K562 (cell line): ENCODE measurements at regions not wholly inside any gene's neighbourhood (a gene's known extent, or its start where the extent isn't known, plus 50 kb on each side); places are given as distances from the start of the nearest gene placed in this dataset.

ENCODE experiments used
- ATAC-seq: fragments of 200-7000 bp; cut with Tn5 transposase; 3 replicates; pipeline ENCODE4 v1.9.1; 2020; ENCODE audit warnings: moderate library complexity
- BruUV-seq: library from RNA; stranded (reverse); fragments of 400-500 nt; replicated peaks from 2 replicates; lab custom pipeline; 2021; lab: Mats Ljungman, UMichigan
- CTCF ChIA-PET: fragments of 300-600 bp; formaldehyde crosslinking; extraction: SDS; loops from one replicate; lab custom pipeline; 2021; ENCODE audit warnings: low intra/inter-chr PET ratio; lab: Yijun Ruan, JAX
- POLR2A ChIA-PET: fragments of 300-600, 350-650 bp; sonication (Branson Sonifier 250); formaldehyde crosslinking; extraction: SDS; loops from one replicate; lab custom pipeline; 2021; ENCODE audit warnings: antibody characterized with exemption, inconsistent platforms; lab: Yijun Ruan, JAX
- DNase-seq, 4 experiments: peaks; one replicate each; pipeline versions ENCODE4 v3.0.0 to v3.0.0-alpha.2; 2011 to 2018; ENCODE audit warnings: low spot score in 3 of 4, mixed read lengths in 3 of 4; ENCODE audit errors: extremely low read depth in 1 of 4
- FAIRE-seq: peaks from 2 replicates; lab custom pipeline; 2011; peaks lifted over from hg19 to GRCh38; lab: Jason Lieb, UNC
- H2AFZ ChIP-seq: 2 replicates; pipeline ENCODE4 v1.6.0; 2011; ENCODE audit warnings: low read depth, low read length, control low read depth, inconsistent platforms
- H3K27ac ChIP-seq: fragments of 200-600 bp; 3 replicates; pipeline ENCODE4 v1.8.0; 2011; ENCODE audit warnings: low read depth, mild to moderate bottlenecking, control low read depth, inconsistent platforms, low read length, moderate library complexity, mixed read lengths; ENCODE audit errors: extremely low read depth
- H3K27me3 ChIP-seq, 2 experiments: fragments of 300-600 bp in 1 of 2; 2 replicates in 1 of 2; 3 replicates in 1 of 2; pipeline versions ENCODE4 v1.6.0 to v1.8.0; 2011; ENCODE audit warnings: inconsistent platforms in 2 of 2, low read length in 2 of 2, mild to moderate bottlenecking in 1 of 2, mixed read lengths in 1 of 2, moderate library complexity in 1 of 2; ENCODE audit not compliant: control insufficient read depth in 2 of 2, insufficient read depth in 2 of 2
- H3K36me3 ChIP-seq: fragments of 300-600 bp; 3 replicates; pipeline ENCODE4 v1.8.0; 2011; ENCODE audit warnings: mild to moderate bottlenecking, low read length, inconsistent platforms; ENCODE audit not compliant: control insufficient read depth, insufficient read depth
- H3K4me1 ChIP-seq, 2 experiments: fragments of 200-600 bp in 1 of 2; replicated peaks in 1 of 2; 2 replicates in 1 of 2; 3 replicates in 1 of 2; pipeline versions ENCODE4 v1.5.1 to v1.8.0; 2011; ENCODE audit warnings: inconsistent platforms in 2 of 2, low read length in 2 of 2, mild to moderate bottlenecking in 1 of 2, mixed read lengths in 1 of 2, moderate library complexity in 1 of 2; ENCODE audit not compliant: control insufficient read depth in 2 of 2, insufficient read depth in 2 of 2
- H3K4me2 ChIP-seq: 2 replicates; pipeline ENCODE4 v1.6.1; 2011; ENCODE audit warnings: low read length, control low read depth, inconsistent platforms, mixed read lengths; ENCODE audit not compliant: insufficient read depth
- H3K4me3 ChIP-seq: fragments of 200-600 bp; sonication (generic), shearing (Covaris generic); 2 replicates; pipeline ENCODE4 v1.5.1; 2016; ENCODE audit warnings: control low read depth, inconsistent platforms
- H3K79me2 ChIP-seq: fragments of 200-600 bp; 3 replicates; pipeline ENCODE4 v1.8.0; 2011; ENCODE audit warnings: low read length, inconsistent platforms; ENCODE audit not compliant: control insufficient read depth, insufficient read depth
- H3K9ac ChIP-seq, 2 experiments: 2 replicates each; pipeline versions ENCODE4 v1.6.0 to v1.6.1; 2011; ENCODE audit warnings: low read depth in 2 of 2, low read length in 2 of 2, control low read depth in 1 of 2, inconsistent platforms in 1 of 2, mild to moderate bottlenecking in 1 of 2, mixed read lengths in 1 of 2; ENCODE audit not compliant: insufficient read depth in 1 of 2
- H3K9me1 ChIP-seq: one replicate; pipeline ENCODE4 v1.6.0; 2011; ENCODE audit warnings: inconsistent platforms, mild to moderate bottlenecking, low read length, moderate library complexity; ENCODE audit not compliant: control insufficient read depth, insufficient read depth
- H3K9me3 ChIP-seq: replicated peaks from 2 replicates; pipeline ENCODE4 v1.5.1; 2011; ENCODE audit warnings: low read depth, low read length, inconsistent platforms; ENCODE audit not compliant: control insufficient read depth, insufficient read depth
- H4K20me1 ChIP-seq: replicated peaks from 2 replicates; pipeline ENCODE4 v1.6.1; 2011; ENCODE audit warnings: low read length, inconsistent platforms, mixed read lengths; ENCODE audit not compliant: control insufficient read depth, insufficient read depth
- CBX1 ChIP-seq: sonication (generic); IDR thresholded peaks from 2 replicates; pipeline ENCODE4 v1.6.1; 2016; ENCODE audit warnings: antibody characterized with exemption, low read depth, mild to moderate bottlenecking
- CREM ChIP-seq: IDR thresholded peaks from 2 replicates; pipeline ENCODE4 v1.6.1; 2014; ENCODE audit warnings: antibody characterized with exemption, low read depth
- ETS1 ChIP-seq: conservative IDR thresholded peaks from 2 replicates; pipeline ENCODE4 v1.6.1; 2011; ENCODE audit warnings: low read depth, mild to moderate bottlenecking, low read length; ENCODE audit not compliant: control insufficient read depth
- GABPA ChIP-seq: fragments of 200-800 bp; sonication (Bioruptor generic); conservative IDR thresholded peaks from 2 replicates; pipeline ENCODE4 v1.6.1; 2016; ENCODE audit warnings: low read depth, missing genetic modification characterization, missing compliant biosample characterization
- PREB ChIP-seq: sonication (generic); formaldehyde crosslinking; IDR thresholded peaks from 2 replicates; pipeline ENCODE4 v1.8.1; 2023; ENCODE audit warnings: mild to moderate bottlenecking, missing genetic modification reagents
- PRPF4 ChIP-seq: fragments of 200-400 bp; formaldehyde crosslinking; IDR thresholded peaks from one replicate; pipeline ENCODE4 v1.6.1; 2017; ENCODE audit warnings: low read length, low read depth, mild to moderate bottlenecking; ENCODE audit not compliant: insufficient read depth, poor library complexity, severe bottlenecking
- RREB1 ChIP-seq: fragments of 250-450 bp; sonication (Bioruptor Pico); IDR thresholded peaks from 2 replicates; pipeline ENCODE4 v1.4.0; 2020
- TBL1XR1 ChIP-seq, 2 experiments: IDR thresholded peaks; 2 replicates each; pipeline ENCODE4 v1.6.1; 2012; ENCODE audit warnings: improper control_type of control experiment in 2 of 2, low read length in 2 of 2, mild to moderate bottlenecking in 1 of 2
- ZNF253 ChIP-seq: fragments of 250-450 bp; sonication (Bioruptor Pico); conservative IDR thresholded peaks from 2 replicates; pipeline ENCODE4 v1.6.1; 2021; ENCODE audit warnings: mild to moderate bottlenecking
- ZNF324 ChIP-seq: fragments of 250-450 bp; sonication (Bioruptor Pico); IDR thresholded peaks from 2 replicates; pipeline ENCODE4 v1.4.0; 2020; ENCODE audit warnings: mild to moderate bottlenecking
- in situ Hi-C: fragments of 300-500 bp; cut with MboI; formaldehyde crosslinking; loops from 4 replicates; pipeline ENCODE4 v1.15.0; 2018; ENCODE audit warnings: inconsistent platforms, mixed read lengths
- intact Hi-C: fragments of 100-400 bp; cut with micrococcal nuclease; formaldehyde crosslinking; loops from 2 replicates; pipeline ENCODE4 v1.14.2; 2022

DNA sequence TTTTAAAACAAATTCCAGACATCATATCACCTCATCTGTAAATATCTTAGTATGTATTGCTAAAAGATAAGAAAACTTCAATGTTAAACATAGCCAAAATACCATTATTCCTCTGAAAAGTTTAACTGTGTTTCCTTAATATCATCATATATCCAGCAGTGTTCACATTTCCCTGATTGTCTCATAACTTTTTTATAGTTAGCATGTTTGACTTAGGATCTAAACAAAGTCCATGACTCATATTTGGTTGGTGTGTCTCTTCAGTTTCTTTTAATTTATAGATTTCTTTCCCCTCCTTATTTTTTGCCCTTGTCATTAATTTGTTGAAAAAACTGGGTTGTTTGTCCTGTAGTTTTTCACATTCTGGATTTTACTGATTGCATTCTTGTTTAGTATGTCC lies 163.0 kb downstream of the RPS12 start:
- FAIRE-seq (no peak), DNase-seq (no peak), ATAC-seq (no peak)
- Histone ChIP-seq H3K9me1 (no peaks in the 10 kb centered on the region), H3K27me3 (no peaks in the 10 kb centered on the region), H3K4me2 (no peak overlapping the region), H2AFZ (no peak overlapping the region), H3K9me3 (no peaks in the 10 kb centered on the region), H3K27ac (no peak overlapping the region), H3K36me3 (no peaks in the 10 kb centered on the region), H3K9ac (no peak overlapping the region), H3K4me3 (no peak overlapping the region), H4K20me1 (no peaks in the 10 kb centered on the region), H3K79me2 (no peaks in the 10 kb centered on the region), H3K4me1 (no peaks in the 10 kb centered on the region)
- TF ChIP-seq CREM (no peak), PRPF4 (no peak), PREB (CRISPR knock-in tag) (no peak), CBX1 (no peak), GABPA (tag) (no peak), ZNF253 (CRISPR knock-in tag) (no peak), TBL1XR1 (IDR thresholded peaks at IDR 0.05; ENCODE audit: low read length in 2 of 2) (no peak), ZNF324 (CRISPR knock-in tag) (no peak), ETS1 (no peak), RREB1 (CRISPR knock-in tag) (no peak)
- in situ Hi-C loops = no loop called here
- intact Hi-C loops = no loop called here
- ChIA-PET POLR2A (no interaction called here), CTCF (no interaction called here)
- no TSS peak for BruUV-seq
